ENCODE measurements at regions not wholly inside any gene's neighbourhood (a gene's known extent, or its start where the extent isn't known, plus 50 kb on each side); places are given as distances from the start of the nearest gene placed in this dataset.
A peak's percentile ranks its signal among the peaks of the same experiment; 100 is the strongest.

DNA sequence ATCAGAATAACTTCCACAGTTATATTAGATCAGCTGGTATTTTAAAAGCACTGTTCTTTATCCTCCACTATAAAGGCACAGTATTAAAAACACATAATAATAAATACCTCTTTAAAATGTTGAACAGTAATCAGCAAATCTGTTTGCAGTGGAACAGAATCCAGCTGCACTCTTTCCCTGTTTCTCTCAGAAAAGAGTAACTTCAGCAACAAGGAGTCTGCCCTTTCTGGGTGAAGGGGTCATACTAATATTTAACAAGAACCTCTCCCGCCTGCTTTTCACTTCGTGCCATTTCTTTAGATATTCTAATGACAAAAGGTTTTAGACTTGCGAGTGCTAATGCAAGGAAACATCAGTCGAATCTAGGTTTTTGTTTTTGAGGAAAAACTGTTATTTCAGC, 194.2 kb upstream of the FMN2 start:
- Mint-ChIP-seq H3K27ac (no peak overlapping the region), H3K27me3 (ENCODE audit: low read depth) (peaks cover 3% of the 10 kb centered on the region), H3K4me1 (peaks cover 12% of the 10 kb centered on the region), H3K9me3 (peaks cover 5% of the 10 kb centered on the region), H3K4me3 (peak overlapping the region; percentile 30), H3K36me3 (peaks cover 2% of the 10 kb centered on the region)
- DNase-seq (ENCODE audit: low spot score in 2 of 2, unreplicated experiment in 2 of 2): no peak
- TF ChIP-seq, protein P1, sequence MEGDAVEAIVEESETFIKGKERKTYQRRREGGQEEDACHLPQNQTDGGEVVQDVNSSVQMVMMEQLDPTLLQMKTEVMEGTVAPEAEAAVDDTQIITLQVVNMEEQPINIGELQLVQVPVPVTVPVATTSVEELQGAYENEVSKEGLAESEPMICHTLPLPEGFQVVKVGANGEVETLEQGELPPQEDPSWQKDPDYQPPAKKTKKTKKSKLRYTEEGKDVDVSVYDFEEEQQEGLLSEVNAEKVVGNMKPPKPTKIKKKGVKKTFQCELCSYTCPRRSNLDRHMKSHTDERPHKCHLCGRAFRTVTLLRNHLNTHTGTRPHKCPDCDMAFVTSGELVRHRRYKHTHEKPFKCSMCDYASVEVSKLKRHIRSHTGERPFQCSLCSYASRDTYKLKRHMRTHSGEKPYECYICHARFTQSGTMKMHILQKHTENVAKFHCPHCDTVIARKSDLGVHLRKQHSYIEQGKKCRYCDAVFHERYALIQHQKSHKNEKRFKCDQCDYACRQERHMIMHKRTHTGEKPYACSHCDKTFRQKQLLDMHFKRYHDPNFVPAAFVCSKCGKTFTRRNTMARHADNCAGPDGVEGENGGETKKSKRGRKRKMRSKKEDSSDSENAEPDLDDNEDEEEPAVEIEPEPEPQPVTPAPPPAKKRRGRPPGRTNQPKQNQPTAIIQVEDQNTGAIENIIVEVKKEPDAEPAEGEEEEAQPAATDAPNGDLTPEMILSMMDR (IDR thresholded peaks at IDR 0.05; ENCODE audit: unreplicated experiment): no peak

GRCh38 chr1:239898062-239898730, 193.5 kb upstream of the FMN2 start:
- TF ChIP-seq, protein P1 (IDR thresholded peaks at IDR 0.05; ENCODE audit: unreplicated experiment): peak; percentile 99
- Mint-ChIP-seq H3K36me3 (peaks cover 2% of the 10 kb centered on the region), H3K9me3 (peaks cover 5% of the 10 kb centered on the region), H3K27me3 (ENCODE audit: low read depth) (peaks cover 3% of the 10 kb centered on the region), H3K4me3 (peak overlapping the region; percentile 30), H3K4me1 (peaks cover 12% of the 10 kb centered on the region), H3K27ac (peak overlapping the region; percentile 15)
- peak; percentile 62 to 84 for DNase-seq (ENCODE audit: low spot score in 2 of 2, unreplicated experiment in 2 of 2)

DNA sequence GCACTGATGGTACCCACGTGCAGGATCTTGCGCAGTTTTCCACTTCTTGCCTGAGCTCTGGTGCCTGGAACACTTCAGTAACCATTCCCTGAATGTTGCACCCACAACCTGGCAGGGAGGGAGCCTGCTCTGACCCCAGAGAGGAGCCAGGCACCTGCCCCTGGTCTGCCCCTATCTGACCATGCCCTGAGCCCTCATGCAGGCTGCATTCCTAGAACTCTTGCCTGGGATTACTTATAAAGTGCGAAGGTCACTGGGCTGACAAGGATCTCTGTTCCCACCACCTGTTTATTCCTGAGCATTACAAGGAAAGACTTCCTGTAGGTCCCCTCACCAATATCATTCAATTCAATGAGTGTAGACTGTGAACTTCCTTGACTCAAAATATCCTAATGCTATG, 191.9 kb upstream of the FMN2 start:
- H3K27me3 Mint-ChIP-seq (ENCODE audit: low read depth): peaks cover 3% of the 10 kb centered on the region
- no peak for DNase-seq (ENCODE audit: low spot score in 2 of 2, unreplicated experiment in 2 of 2)
- H3K4me3 Mint-ChIP-seq: no peak overlapping the region
- H3K4me1 Mint-ChIP-seq: peaks cover 12% of the 10 kb centered on the region
- TF ChIP-seq, protein P1 (IDR thresholded peaks at IDR 0.05; ENCODE audit: unreplicated experiment): no peak
- H3K27ac Mint-ChIP-seq: no peak overlapping the region
- peaks cover 5% of the 10 kb centered on the region for H3K9me3 Mint-ChIP-seq
- peaks cover 2% of the 10 kb centered on the region for H3K36me3 Mint-ChIP-seq

- Mint-ChIP-seq H3K27me3 (ENCODE audit: low read depth) (no peaks in the 10 kb centered on the region), H3K27ac (no peak overlapping the region), H3K4me3 (no peak overlapping the region), H3K36me3 (peaks cover 4% of the 10 kb centered on the region), H3K9me3 (peaks cover 3% of the 10 kb centered on the region), H3K4me1 (no peaks in the 10 kb centered on the region)
- TF ChIP-seq, protein P1 (IDR thresholded peaks at IDR 0.05; ENCODE audit: unreplicated experiment): no peak
- no peak for DNase-seq (ENCODE audit: low spot score in 2 of 2, unreplicated experiment in 2 of 2)
Measured at GRCh38 chr1:239906394-239906793, 185.3 kb upstream of the FMN2 start.

DNA sequence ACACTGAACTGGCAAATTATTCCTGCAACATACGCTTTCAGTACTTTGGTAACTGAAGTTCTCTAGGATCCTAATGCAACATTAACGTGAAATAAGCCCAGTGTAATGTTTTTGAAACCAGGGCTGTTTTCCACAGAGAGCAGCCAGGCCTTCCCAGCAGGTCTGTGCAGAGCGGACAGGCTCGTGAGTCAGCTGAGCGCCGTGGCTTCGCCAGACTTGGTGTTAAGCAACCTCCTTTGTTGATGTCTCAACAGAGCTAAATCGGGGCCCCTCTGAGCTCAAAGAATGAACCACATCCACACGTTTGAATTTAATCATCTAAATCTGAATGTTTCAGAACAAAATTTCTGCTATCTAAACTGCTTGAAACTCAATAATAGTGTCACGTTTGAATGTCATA, 181.8 kb upstream of the FMN2 start:
- no peak for DNase-seq (ENCODE audit: low spot score in 2 of 2, unreplicated experiment in 2 of 2)
- Mint-ChIP-seq H3K4me3 (no peak overlapping the region), H3K4me1 (no peaks in the 10 kb centered on the region), H3K27me3 (ENCODE audit: low read depth) (peaks cover 2% of the 10 kb centered on the region), H3K36me3 (peaks cover 4% of the 10 kb centered on the region), H3K27ac (no peak overlapping the region), H3K9me3 (peaks cover 3% of the 10 kb centered on the region)
- TF ChIP-seq, protein P1 (IDR thresholded peaks at IDR 0.05; ENCODE audit: unreplicated experiment): no peak

Data from mesothelial cell of epicardium (in vitro differentiated cells).